OCI-LY7 (cell line): ENCODE measurements at regions not wholly inside any gene's neighbourhood (a gene's known extent, or its start where the extent isn't known, plus 50 kb on each side); places are given as distances from the start of the nearest gene placed in this dataset.

Source experiments
- CTCF ChIP-seq: fragments of 200-600 bp; sonication (generic); conservative IDR thresholded peaks from 2 replicates; pipeline ENCODE4 v1.5.1; 2014; ENCODE audit warnings: mild to moderate bottlenecking, antibody characterized with exemption, low read length, moderate library complexity, mixed read lengths
- EZH2phosphoT487 ChIP-seq: fragments of 200-600 bp; sonication (generic); IDR thresholded peaks from 2 replicates; pipeline ENCODE4 v1.6.1; 2018; ENCODE audit warnings: low read depth, borderline replicate concordance, mild to moderate bottlenecking, mixed run types, antibody characterized with exemption, low read length, moderate library complexity, mixed read lengths

- TF ChIP-seq CTCF (no peak), EZH2phosphoT487 (no peak)
Observed at GRCh38 chr20:53734006-53734688, 140.5 kb upstream of the ZNF217 start.
